ENCODE measurements at regions not wholly inside any gene's neighbourhood (a gene's known extent, or its start where the extent isn't known, plus 50 kb on each side); places are given as distances from the start of the nearest gene placed in this dataset.

DNA sequence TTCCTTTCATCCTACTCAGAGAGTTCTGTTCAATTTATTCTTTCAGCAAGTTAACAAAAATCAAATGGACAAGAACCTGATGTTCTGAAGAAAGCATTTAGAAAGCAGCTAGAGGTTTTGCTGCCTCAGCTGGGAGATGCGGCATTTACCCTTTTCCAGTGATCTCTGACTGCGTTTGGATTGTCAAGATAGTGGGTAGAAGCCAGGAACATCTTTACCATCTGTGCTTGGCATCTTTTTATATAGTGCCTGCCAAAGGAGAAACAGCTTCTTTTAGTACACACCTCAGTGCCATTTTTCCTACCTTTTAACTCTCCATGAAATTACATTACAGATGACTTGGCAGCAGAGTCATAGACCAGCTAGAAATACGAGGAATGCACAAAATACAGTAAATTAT, 680.8 kb downstream of the SLITRK1 start:
- TF ChIP-seq HNF4A (conservative IDR thresholded peaks at IDR 0.05) (no peak), GABPA (IDR thresholded peaks at IDR 0.05 in 1 of 2, conservative IDR thresholded peaks at IDR 0.05 in 1 of 2) (no peak), HNF4G (IDR thresholded peaks at IDR 0.05) (no peak), EGR1 (IDR thresholded peaks at IDR 0.05; ENCODE audit: low read depth in 2 of 2) (no peak), JUND (IDR thresholded peaks at IDR 0.05) (no peak), ATF3 (IDR thresholded peaks at IDR 0.05) (no peak), FOXA1 (IDR thresholded peaks at IDR 0.05) (no peak), MAX (IDR thresholded peaks at IDR 0.05) (no peak), SP1 (IDR thresholded peaks at IDR 0.05) (no peak), CTCF (IDR thresholded peaks at IDR 0.05; ENCODE audit: low read depth, low read length, missing input control) (no peak), FOXA2 (IDR thresholded peaks at IDR 0.05) (no peak), RXRA (IDR thresholded peaks at IDR 0.05) (no peak), TAF1 (conservative IDR thresholded peaks at IDR 0.05) (no peak), NR2F2 (IDR thresholded peaks at IDR 0.05) (no peak), YY1 (IDR thresholded peaks at IDR 0.05) (no peak), RAD21 (IDR thresholded peaks at IDR 0.05) (no peak)
- TF ChIP-seq, protein P1, sequence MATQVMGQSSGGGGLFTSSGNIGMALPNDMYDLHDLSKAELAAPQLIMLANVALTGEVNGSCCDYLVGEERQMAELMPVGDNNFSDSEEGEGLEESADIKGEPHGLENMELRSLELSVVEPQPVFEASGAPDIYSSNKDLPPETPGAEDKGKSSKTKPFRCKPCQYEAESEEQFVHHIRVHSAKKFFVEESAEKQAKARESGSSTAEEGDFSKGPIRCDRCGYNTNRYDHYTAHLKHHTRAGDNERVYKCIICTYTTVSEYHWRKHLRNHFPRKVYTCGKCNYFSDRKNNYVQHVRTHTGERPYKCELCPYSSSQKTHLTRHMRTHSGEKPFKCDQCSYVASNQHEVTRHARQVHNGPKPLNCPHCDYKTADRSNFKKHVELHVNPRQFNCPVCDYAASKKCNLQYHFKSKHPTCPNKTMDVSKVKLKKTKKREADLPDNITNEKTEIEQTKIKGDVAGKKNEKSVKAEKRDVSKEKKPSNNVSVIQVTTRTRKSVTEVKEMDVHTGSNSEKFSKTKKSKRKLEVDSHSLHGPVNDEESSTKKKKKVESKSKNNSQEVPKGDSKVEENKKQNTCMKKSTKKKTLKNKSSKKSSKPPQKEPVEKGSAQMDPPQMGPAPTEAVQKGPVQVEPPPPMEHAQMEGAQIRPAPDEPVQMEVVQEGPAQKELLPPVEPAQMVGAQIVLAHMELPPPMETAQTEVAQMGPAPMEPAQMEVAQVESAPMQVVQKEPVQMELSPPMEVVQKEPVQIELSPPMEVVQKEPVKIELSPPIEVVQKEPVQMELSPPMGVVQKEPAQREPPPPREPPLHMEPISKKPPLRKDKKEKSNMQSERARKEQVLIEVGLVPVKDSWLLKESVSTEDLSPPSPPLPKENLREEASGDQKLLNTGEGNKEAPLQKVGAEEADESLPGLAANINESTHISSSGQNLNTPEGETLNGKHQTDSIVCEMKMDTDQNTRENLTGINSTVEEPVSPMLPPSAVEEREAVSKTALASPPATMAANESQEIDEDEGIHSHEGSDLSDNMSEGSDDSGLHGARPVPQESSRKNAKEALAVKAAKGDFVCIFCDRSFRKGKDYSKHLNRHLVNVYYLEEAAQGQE (IDR thresholded peaks at IDR 0.05) = no peak
- TF ChIP-seq, protein P2, sequence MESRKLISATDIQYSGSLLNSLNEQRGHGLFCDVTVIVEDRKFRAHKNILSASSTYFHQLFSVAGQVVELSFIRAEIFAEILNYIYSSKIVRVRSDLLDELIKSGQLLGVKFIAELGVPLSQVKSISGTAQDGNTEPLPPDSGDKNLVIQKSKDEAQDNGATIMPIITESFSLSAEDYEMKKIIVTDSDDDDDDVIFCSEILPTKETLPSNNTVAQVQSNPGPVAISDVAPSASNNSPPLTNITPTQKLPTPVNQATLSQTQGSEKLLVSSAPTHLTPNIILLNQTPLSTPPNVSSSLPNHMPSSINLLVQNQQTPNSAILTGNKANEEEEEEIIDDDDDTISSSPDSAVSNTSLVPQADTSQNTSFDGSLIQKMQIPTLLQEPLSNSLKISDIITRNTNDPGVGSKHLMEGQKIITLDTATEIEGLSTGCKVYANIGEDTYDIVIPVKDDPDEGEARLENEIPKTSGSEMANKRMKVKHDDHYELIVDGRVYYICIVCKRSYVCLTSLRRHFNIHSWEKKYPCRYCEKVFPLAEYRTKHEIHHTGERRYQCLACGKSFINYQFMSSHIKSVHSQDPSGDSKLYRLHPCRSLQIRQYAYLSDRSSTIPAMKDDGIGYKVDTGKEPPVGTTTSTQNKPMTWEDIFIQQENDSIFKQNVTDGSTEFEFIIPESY (IDR thresholded peaks at IDR 0.05) = no peak
- 53% methylated on average over 3 of the region's 3 CpGs for WGBS
- H3K9me3 ChIP-seq (ENCODE audit: control insufficient read depth in 4 of 4, low read length in 3 of 4) = no peaks in the 10 kb centered on the region
- H3K4me1 ChIP-seq (ENCODE audit: control insufficient read depth in 4 of 4, insufficient read depth in 4 of 4, low read length in 3 of 4) = no peaks in the 10 kb centered on the region
- H3K9ac ChIP-seq (ENCODE audit: low read depth in 1 of 2, low read length in 2 of 2) = no peak overlapping the region
- DNase-seq (ENCODE audit: low spot score) = no peak
- H3K27ac ChIP-seq (ENCODE audit: low read depth in 1 of 2, low read length in 2 of 2) = no peak overlapping the region
- no peak overlapping the region for H3K4me3 ChIP-seq (ENCODE audit: low read depth in 1 of 3, low read length in 3 of 3)
- no peaks in the 10 kb centered on the region for H3K36me3 ChIP-seq (ENCODE audit: control insufficient read depth in 4 of 4, insufficient read depth in 3 of 4, low read depth in 1 of 4, low read length in 3 of 4)
- no peaks in the 10 kb centered on the region for H3K27me3 ChIP-seq (ENCODE audit: control insufficient read depth in 4 of 4, insufficient read depth in 4 of 4, low read length in 3 of 4)
